ENCODE measurements at regions not wholly inside any gene's neighbourhood (a gene's known extent, or its start where the extent isn't known, plus 50 kb on each side); places are given as distances from the start of the nearest gene placed in this dataset.

DNA sequence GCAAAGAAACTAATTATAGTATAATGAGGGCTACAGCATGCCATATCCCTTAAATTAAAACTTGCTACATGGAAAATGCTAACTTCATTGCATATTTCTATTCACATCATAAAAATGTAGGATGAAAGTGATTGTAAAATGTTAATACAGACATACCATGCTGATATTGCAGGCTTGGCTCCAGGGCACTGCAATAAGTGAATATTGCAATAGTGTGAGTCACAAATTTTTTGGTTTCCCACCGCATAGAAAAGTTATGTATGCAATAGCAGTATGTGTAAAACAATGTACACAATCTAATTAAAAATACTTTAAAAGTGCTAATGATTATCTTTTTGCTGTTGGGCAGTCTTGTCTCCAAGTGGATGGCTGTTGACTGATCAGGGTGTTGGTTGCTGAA lies 162.1 kb downstream of the CD8B2 start:
- H2AFZ ChIP-seq (ENCODE audit: low read depth, low read length, poor library complexity, severe bottlenecking), result no peak overlapping the region
- no peaks in the 10 kb centered on the region for H4K20me1 ChIP-seq (ENCODE audit: insufficient read depth)
- H3K9me3 ChIP-seq (ENCODE audit: control insufficient read depth in 1 of 2, insufficient read depth in 1 of 2, low read depth in 1 of 2, low read length in 2 of 2), result no peaks in the 10 kb centered on the region
- TF ChIP-seq EZH2 (IDR thresholded peaks at IDR 0.05) (no peak), EZH2phosphoT487 (IDR thresholded peaks at IDR 0.05; ENCODE audit: borderline replicate concordance) (no peak), SIN3A (IDR thresholded peaks at IDR 0.05; ENCODE audit: low read depth) (no peak), ZFX (IDR thresholded peaks at IDR 0.05) (no peak), SP1 (IDR thresholded peaks at IDR 0.05; ENCODE audit: low read depth) (no peak), TCF7L2 (IDR thresholded peaks at IDR 0.05; ENCODE audit: borderline replicate concordance, extremely low read depth, insufficient read depth, insufficient read length) (no peak), RAD21 (IDR thresholded peaks at IDR 0.05; ENCODE audit: low read depth) (no peak), POLR2AphosphoS5 (IDR thresholded peaks at IDR 0.05; ENCODE audit: low read depth, low read length) (no peak), SRF (IDR thresholded peaks at IDR 0.05; ENCODE audit: low read depth) (no peak), CEBPB (IDR thresholded peaks at IDR 0.05; ENCODE audit: low read depth) (no peak)
- TF ChIP-seq, protein P1, sequence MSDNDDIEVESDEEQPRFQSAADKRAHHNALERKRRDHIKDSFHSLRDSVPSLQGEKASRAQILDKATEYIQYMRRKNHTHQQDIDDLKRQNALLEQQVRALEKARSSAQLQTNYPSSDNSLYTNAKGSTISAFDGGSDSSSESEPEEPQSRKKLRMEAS (IDR thresholded peaks at IDR 0.05), result no peak
- TF ChIP-seq, protein P2, sequence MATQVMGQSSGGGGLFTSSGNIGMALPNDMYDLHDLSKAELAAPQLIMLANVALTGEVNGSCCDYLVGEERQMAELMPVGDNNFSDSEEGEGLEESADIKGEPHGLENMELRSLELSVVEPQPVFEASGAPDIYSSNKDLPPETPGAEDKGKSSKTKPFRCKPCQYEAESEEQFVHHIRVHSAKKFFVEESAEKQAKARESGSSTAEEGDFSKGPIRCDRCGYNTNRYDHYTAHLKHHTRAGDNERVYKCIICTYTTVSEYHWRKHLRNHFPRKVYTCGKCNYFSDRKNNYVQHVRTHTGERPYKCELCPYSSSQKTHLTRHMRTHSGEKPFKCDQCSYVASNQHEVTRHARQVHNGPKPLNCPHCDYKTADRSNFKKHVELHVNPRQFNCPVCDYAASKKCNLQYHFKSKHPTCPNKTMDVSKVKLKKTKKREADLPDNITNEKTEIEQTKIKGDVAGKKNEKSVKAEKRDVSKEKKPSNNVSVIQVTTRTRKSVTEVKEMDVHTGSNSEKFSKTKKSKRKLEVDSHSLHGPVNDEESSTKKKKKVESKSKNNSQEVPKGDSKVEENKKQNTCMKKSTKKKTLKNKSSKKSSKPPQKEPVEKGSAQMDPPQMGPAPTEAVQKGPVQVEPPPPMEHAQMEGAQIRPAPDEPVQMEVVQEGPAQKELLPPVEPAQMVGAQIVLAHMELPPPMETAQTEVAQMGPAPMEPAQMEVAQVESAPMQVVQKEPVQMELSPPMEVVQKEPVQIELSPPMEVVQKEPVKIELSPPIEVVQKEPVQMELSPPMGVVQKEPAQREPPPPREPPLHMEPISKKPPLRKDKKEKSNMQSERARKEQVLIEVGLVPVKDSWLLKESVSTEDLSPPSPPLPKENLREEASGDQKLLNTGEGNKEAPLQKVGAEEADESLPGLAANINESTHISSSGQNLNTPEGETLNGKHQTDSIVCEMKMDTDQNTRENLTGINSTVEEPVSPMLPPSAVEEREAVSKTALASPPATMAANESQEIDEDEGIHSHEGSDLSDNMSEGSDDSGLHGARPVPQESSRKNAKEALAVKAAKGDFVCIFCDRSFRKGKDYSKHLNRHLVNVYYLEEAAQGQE (IDR thresholded peaks at IDR 0.05; ENCODE audit: low read depth), result no peak
- TF ChIP-seq, protein P3, sequence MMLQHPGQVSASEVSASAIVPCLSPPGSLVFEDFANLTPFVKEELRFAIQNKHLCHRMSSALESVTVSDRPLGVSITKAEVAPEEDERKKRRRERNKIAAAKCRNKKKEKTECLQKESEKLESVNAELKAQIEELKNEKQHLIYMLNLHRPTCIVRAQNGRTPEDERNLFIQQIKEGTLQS (IDR thresholded peaks at IDR 0.05), result no peak
- ChIA-PET CTCF (no interaction called here), POLR2A (no interaction called here), RAD21 (ENCODE audit: low non-redundant PET in 1 of 2, low total read pairs in 2 of 2, uncharacterized antibody in 2 of 2, unreplicated experiment in 2 of 2) (no interaction called here)
- ATAC-seq (no peak), DNase-seq (ENCODE audit: low read depth, low spot score) (no peak)
- H3K9ac ChIP-seq (ENCODE audit: low read length), result no peak overlapping the region
- H3K9me2 ChIP-seq (ENCODE audit: insufficient read depth), result no peaks in the 10 kb centered on the region
- H3K79me2 ChIP-seq (ENCODE audit: insufficient read depth, low read length), result no peaks in the 10 kb centered on the region
- H3K4me3 ChIP-seq (replicated peaks in 1 of 2; ENCODE audit: low read depth in 1 of 2, low read length in 2 of 2), result no peak overlapping the region
- H3K27ac ChIP-seq (ENCODE audit: low read depth, low read length), result no peak overlapping the region
- H3K36me3 ChIP-seq (ENCODE audit: control insufficient read depth in 1 of 2, insufficient read depth in 2 of 2, low read length in 2 of 2), result no peaks in the 10 kb centered on the region
- H3K4me2 ChIP-seq (ENCODE audit: low read length), result no peak overlapping the region
- H3K27me3 ChIP-seq (ENCODE audit: insufficient read depth, low read length), result no peaks in the 10 kb centered on the region
- intact Hi-C loops (cut with micrococcal nuclease), result no loop called here
- BruUV-seq (replicated peaks), result no TSS peak
- no peaks in the 10 kb centered on the region for H3K4me1 ChIP-seq (ENCODE audit: control insufficient read depth in 1 of 2, insufficient read depth in 2 of 2, low read length in 2 of 2)

All from HCT116 (cell line).